H1 (cell line): ENCODE measurements at regions not wholly inside any gene's neighbourhood (a gene's known extent, or its start where the extent isn't known, plus 50 kb on each side); places are given as distances from the start of the nearest gene placed in this dataset.

Experiments
- CTBP2 ChIP-seq: IDR thresholded peaks from 2 replicates; pipeline ENCODE4 v1.7.0; 2011; ENCODE audit warnings: borderline replicate concordance, mild to moderate bottlenecking, moderate library complexity, mixed read lengths, low read length; ENCODE audit not compliant: insufficient read depth, insufficient read length
- KDM5A ChIP-seq: fragments of 200-600 bp; IDR thresholded peaks from 2 replicates; pipeline ENCODE4 v1.7.1; 2012; ENCODE audit warnings: mild to moderate bottlenecking, low read length, inconsistent platforms, mixed read lengths
- TF ChIP-seq, protein P1 (sequence below), 3 experiments: IDR thresholded peaks; 1 replicate in 2 of 3; 2 replicates in 1 of 3; pipeline versions ENCODE4 v1.5.1 to v1.6.1; 2011; ENCODE audit warnings: low read length in 3 of 3, mild to moderate bottlenecking in 3 of 3, inconsistent platforms in 2 of 3, low read depth in 1 of 3, moderate library complexity in 1 of 3; ENCODE audit not compliant: insufficient read depth in 1 of 3; ENCODE audit errors: control extremely low read depth in 1 of 3

GRCh38 chr2:19684516-19684915, 217.3 kb downstream of the TTC32 start (continued):
- TF ChIP-seq, protein P1, sequence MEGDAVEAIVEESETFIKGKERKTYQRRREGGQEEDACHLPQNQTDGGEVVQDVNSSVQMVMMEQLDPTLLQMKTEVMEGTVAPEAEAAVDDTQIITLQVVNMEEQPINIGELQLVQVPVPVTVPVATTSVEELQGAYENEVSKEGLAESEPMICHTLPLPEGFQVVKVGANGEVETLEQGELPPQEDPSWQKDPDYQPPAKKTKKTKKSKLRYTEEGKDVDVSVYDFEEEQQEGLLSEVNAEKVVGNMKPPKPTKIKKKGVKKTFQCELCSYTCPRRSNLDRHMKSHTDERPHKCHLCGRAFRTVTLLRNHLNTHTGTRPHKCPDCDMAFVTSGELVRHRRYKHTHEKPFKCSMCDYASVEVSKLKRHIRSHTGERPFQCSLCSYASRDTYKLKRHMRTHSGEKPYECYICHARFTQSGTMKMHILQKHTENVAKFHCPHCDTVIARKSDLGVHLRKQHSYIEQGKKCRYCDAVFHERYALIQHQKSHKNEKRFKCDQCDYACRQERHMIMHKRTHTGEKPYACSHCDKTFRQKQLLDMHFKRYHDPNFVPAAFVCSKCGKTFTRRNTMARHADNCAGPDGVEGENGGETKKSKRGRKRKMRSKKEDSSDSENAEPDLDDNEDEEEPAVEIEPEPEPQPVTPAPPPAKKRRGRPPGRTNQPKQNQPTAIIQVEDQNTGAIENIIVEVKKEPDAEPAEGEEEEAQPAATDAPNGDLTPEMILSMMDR (IDR thresholded peaks at IDR 0.05; ENCODE audit: control extremely low read depth in 1 of 3, insufficient read depth in 1 of 3, low read depth in 1 of 3, low read length in 3 of 3): no peak
- TF ChIP-seq CTBP2 (no peak), KDM5A (no peak)
